Natural killer cell (primary cell): ENCODE measurements at regions not wholly inside any gene's neighbourhood (a gene's known extent, or its start where the extent isn't known, plus 50 kb on each side); places are given as distances from the start of the nearest gene placed in this dataset.

ENCODE experiments used
- ATAC-seq, 3 donors: fragments of 150-1000 bp in 2 of 3; fragments of 200-7000 bp in 1 of 3; cut with Tn5 transposase; 1 replicate in 1 of 3; 2 replicates in 2 of 3; pipeline ENCODE4 v1.10.0; 2021; ENCODE audit warnings: mild to moderate bottlenecking in 2 of 3, moderate library complexity in 2 of 3
- DNase-seq, 2 donors: peaks; one replicate each; pipeline versions ENCODE4 v3.0.0 to v3.0.0-alpha.2; 2013 to 2021; ENCODE audit warnings: mixed read lengths in 1 of 2
- H3K27ac ChIP-seq: one replicate; pipeline ENCODE4 v1.5.1; 2013; ENCODE audit warnings: mild to moderate bottlenecking, low read length
- H3K27me3 ChIP-seq: one replicate; pipeline ENCODE4 v1.6.1; 2013; ENCODE audit warnings: low read length; ENCODE audit not compliant: control insufficient read depth, insufficient read depth
- H3K36me3 ChIP-seq: one replicate; pipeline ENCODE4 v1.6.1; 2013; ENCODE audit warnings: low read length; ENCODE audit not compliant: control insufficient read depth, insufficient read depth
- H3K4me1 ChIP-seq: one replicate; pipeline ENCODE4 v1.6.1; 2013; ENCODE audit warnings: low read length; ENCODE audit not compliant: control insufficient read depth, insufficient read depth
- H3K4me3 ChIP-seq: one replicate; pipeline ENCODE4 v1.5.1; 2013; ENCODE audit warnings: low read length
- H3K9me3 ChIP-seq: one replicate; pipeline ENCODE4 v1.6.1; 2013; ENCODE audit warnings: low read length; ENCODE audit not compliant: control insufficient read depth, insufficient read depth
- H3K27ac Mint-ChIP-seq, 2 donors: one replicate each; pipeline ENCODE4 v1.8.0; 2022; ENCODE audit warnings: mild to moderate bottlenecking in 2 of 2, mixed read lengths in 2 of 2, moderate library complexity in 1 of 2
- H3K27me3 Mint-ChIP-seq, 2 donors: one replicate each; pipeline ENCODE4 v1.8.0; 2022; ENCODE audit warnings: low read depth in 2 of 2, mixed read lengths in 2 of 2
- H3K36me3 Mint-ChIP-seq: one replicate; pipeline ENCODE4 v1.8.0; 2022; ENCODE audit warnings: mixed read lengths
- H3K4me1 Mint-ChIP-seq, 2 donors: one replicate each; pipeline ENCODE4 v1.8.0; 2022; ENCODE audit warnings: mixed read lengths in 2 of 2
- H3K4me3 Mint-ChIP-seq: one replicate; pipeline ENCODE4 v1.8.0; 2022; ENCODE audit warnings: mild to moderate bottlenecking, moderate library complexity, mixed read lengths
- H3K9me3 Mint-ChIP-seq, 2 donors: one replicate each; pipeline ENCODE4 v1.8.0; 2022; ENCODE audit warnings: mixed read lengths in 2 of 2
- WGBS: methylation state at CpG from one replicate; pipeline ENCODE4 v1.1.7; 2013; ENCODE audit warnings: missing lambda C conversion rate; ENCODE audit not compliant: insufficient coverage; 5-methylcytosine and 5-hydroxymethylcytosine counted together
- intact Hi-C: fragments of 100-400 bp; cut with micrococcal nuclease; formaldehyde crosslinking; loops from one replicate; pipeline ENCODE4 v1.14.2; 2022
- TF ChIP-seq, protein P1 (sequence below): fragments of 200-600 bp; IDR thresholded peaks from one replicate; pipeline ENCODE4 v1.8.0; 2022; ENCODE audit warnings: antibody characterized with exemption

DNA sequence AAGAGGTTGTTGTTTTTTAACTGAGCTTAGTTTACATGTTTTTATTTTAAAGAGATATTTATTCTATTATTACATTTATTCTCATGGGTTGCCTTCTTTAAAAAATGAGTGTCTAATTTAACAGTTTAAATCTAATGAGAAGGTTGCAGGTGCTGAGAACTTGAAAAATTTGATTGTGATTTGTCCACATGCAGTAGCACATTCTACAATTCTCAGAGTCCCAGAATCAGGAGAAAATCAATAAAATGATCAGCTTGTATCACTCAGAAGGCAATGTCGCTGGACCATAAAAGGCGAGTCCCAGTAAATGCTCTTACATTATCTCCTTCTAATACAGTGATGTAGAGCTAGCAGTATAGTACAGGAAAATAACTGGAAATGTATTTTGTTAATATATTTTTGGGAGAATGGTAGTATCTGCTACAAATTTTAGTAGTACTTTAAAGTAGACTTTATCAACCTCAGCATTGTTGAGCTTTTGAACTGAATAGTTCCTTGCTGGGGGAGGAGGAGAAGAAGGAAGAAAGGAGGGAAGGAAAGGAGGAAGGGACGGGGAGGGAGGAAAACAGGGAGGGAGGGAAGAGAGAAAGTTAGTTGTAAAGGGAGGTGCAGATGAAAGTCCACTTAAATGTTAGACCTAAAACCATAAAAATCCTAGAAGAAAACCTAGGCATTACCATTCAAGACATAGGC, 458.0 kb downstream of the DOK5 start:
- intact Hi-C loops, result no loop called here
- ATAC-seq (no peak), DNase-seq (no peak)
- Mint-ChIP-seq H3K36me3 (no peaks in the 10 kb centered on the region), H3K4me1 (no peaks in the 10 kb centered on the region), H3K4me3 (no peak overlapping the region), H3K27ac (no peak overlapping the region), H3K27me3 (no peaks in the 10 kb centered on the region), H3K9me3 (peaks cover 9 to 11% of the 10 kb centered on the region in 2 donors)
- Histone ChIP-seq H3K4me1 (no peaks in the 10 kb centered on the region), H3K36me3 (no peaks in the 10 kb centered on the region), H3K27me3 (no peaks in the 10 kb centered on the region), H3K4me3 (no peak overlapping the region), H3K9me3 (no peaks in the 10 kb centered on the region), H3K27ac (no peak overlapping the region)
- TF ChIP-seq, protein P1, sequence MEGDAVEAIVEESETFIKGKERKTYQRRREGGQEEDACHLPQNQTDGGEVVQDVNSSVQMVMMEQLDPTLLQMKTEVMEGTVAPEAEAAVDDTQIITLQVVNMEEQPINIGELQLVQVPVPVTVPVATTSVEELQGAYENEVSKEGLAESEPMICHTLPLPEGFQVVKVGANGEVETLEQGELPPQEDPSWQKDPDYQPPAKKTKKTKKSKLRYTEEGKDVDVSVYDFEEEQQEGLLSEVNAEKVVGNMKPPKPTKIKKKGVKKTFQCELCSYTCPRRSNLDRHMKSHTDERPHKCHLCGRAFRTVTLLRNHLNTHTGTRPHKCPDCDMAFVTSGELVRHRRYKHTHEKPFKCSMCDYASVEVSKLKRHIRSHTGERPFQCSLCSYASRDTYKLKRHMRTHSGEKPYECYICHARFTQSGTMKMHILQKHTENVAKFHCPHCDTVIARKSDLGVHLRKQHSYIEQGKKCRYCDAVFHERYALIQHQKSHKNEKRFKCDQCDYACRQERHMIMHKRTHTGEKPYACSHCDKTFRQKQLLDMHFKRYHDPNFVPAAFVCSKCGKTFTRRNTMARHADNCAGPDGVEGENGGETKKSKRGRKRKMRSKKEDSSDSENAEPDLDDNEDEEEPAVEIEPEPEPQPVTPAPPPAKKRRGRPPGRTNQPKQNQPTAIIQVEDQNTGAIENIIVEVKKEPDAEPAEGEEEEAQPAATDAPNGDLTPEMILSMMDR, result no peak
- WGBS, result 67% methylated on average over 1 of the region's 3 CpGs

GRCh38 chr20:54929191-54929590, 453.8 kb downstream of the DOK5 start:
- Mint-ChIP-seq H3K27me3 (no peaks in the 10 kb centered on the region), H3K36me3 (no peaks in the 10 kb centered on the region), H3K9me3 (peaks cover 7 to 11% of the 10 kb centered on the region in 2 donors), H3K27ac (no peak overlapping the region), H3K4me3 (no peak overlapping the region), H3K4me1 (no peaks in the 10 kb centered on the region)
- no peak overlapping the region for H3K4me3 ChIP-seq
- no peaks in the 10 kb centered on the region for H3K27me3 ChIP-seq
- WGBS, result 79% methylated on average over 1 of the region's 4 CpGs
- H3K36me3 ChIP-seq, result no peaks in the 10 kb centered on the region
- no peak for DNase-seq
- no peak overlapping the region for H3K27ac ChIP-seq
- no peaks in the 10 kb centered on the region for H3K9me3 ChIP-seq
- intact Hi-C loops, result no loop called here
- no peaks in the 10 kb centered on the region for H3K4me1 ChIP-seq
- ATAC-seq, result no peak
- TF ChIP-seq, protein P1, result no peak

DNA sequence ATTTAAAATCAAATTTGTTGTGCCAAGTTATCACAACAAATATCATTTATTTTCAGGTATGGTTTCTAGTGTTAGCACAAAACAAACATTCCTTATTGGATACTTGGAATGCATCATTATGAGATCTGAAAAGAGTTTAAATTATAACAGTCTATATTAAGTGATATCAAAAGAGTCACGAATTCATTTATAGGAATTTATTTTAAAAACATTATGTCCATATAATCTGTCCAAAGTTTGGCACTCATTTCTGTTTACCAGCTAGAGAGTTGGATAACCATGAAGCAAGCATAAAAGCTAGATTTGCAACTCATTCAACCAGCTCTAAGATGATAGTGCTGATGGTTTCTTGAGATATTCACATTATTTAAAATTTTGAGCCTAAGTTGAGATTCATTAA, 453.2 kb downstream of the DOK5 start:
- TF ChIP-seq, protein P1, result no peak
- DNase-seq (no peak), ATAC-seq (no peak)
- no CpG with 5 or more reads among the region's 1 CpG for WGBS
- H3K36me3 Mint-ChIP-seq, result no peaks in the 10 kb centered on the region
- H3K36me3 ChIP-seq, result no peaks in the 10 kb centered on the region
- H3K4me3 Mint-ChIP-seq, result no peak overlapping the region
- intact Hi-C loops, result no loop called here
- no peaks in the 10 kb centered on the region for H3K4me1 ChIP-seq
- H3K27me3 Mint-ChIP-seq, result no peaks in the 10 kb centered on the region
- no peaks in the 10 kb centered on the region for H3K27me3 ChIP-seq
- H3K9me3 ChIP-seq, result no peaks in the 10 kb centered on the region
- H3K27ac Mint-ChIP-seq, result no peak overlapping the region
- peaks cover 11% of the 10 kb centered on the region in 2 donors for H3K9me3 Mint-ChIP-seq
- no peaks in the 10 kb centered on the region for H3K4me1 Mint-ChIP-seq
- H3K27ac ChIP-seq, result no peak overlapping the region
- H3K4me3 ChIP-seq, result no peak overlapping the region

DNA sequence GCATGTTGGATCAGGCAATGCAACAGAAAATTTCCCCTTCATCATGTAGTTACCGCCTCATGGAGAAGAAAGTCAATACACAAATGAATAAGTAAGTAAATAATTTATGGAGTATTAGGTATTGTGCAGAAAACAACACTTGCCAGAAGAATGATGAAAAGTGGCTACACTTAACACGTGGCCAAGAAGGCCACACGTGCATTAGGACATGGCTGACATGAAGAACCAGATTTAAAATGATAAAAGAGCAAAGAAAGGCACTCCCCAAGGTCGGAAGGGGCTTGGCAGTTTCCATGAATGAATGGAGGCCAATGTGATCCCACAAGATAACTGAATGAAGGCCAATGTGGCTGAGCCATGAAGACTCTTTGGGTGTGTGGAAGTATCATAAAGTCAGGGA, 447.2 kb downstream of the DOK5 start:
- Histone ChIP-seq H3K4me1 (no peaks in the 10 kb centered on the region), H3K27ac (no peak overlapping the region), H3K36me3 (no peaks in the 10 kb centered on the region), H3K4me3 (no peak overlapping the region), H3K9me3 (no peaks in the 10 kb centered on the region), H3K27me3 (no peaks in the 10 kb centered on the region)
- intact Hi-C loops, result no loop called here
- Mint-ChIP-seq H3K27ac (no peak overlapping the region), H3K4me3 (no peak overlapping the region), H3K9me3 (peaks cover 4 to 14% of the 10 kb centered on the region in 2 donors), H3K4me1 (no peaks in the 10 kb centered on the region), H3K36me3 (no peaks in the 10 kb centered on the region), H3K27me3 (no peaks in the 10 kb centered on the region)
- WGBS, result 55% methylated on average over 3 of the region's 4 CpGs
- no peak for DNase-seq
- no peak for ATAC-seq
- TF ChIP-seq, protein P1, result no peak
